ENCODE measurements at regions not wholly inside any gene's neighbourhood (a gene's known extent, or its start where the extent isn't known, plus 50 kb on each side); places are given as distances from the start of the nearest gene placed in this dataset.

DNA sequence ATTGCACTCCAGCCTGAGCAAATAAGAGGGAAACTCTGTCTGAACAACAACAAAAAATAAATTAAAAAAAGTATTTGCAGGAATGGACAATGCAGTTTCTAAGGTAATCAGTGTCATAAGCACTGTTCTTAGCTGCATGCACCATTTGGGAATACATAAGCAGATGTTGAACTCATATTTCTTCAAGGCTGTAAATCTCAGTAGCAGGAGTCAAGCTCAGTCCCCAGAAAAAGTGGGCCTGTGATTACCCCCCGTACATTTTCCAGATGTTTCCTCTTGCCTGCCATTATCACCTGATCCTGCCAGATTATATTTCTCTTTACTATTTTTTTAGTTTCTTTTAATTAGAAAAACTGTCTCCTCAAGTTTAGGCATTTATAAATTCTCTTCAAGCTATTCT lies 667.6 kb upstream of the ANKRD30A start:
- H3K27ac ChIP-seq (ENCODE audit: low read depth, low read length), result no peak overlapping the region
- no peaks in the 10 kb centered on the region for H3K36me3 ChIP-seq (ENCODE audit: insufficient read depth, low read length)
- no peak overlapping the region for H3K4me3 ChIP-seq (ENCODE audit: insufficient read depth, low read length)
- TF ChIP-seq, protein P1, sequence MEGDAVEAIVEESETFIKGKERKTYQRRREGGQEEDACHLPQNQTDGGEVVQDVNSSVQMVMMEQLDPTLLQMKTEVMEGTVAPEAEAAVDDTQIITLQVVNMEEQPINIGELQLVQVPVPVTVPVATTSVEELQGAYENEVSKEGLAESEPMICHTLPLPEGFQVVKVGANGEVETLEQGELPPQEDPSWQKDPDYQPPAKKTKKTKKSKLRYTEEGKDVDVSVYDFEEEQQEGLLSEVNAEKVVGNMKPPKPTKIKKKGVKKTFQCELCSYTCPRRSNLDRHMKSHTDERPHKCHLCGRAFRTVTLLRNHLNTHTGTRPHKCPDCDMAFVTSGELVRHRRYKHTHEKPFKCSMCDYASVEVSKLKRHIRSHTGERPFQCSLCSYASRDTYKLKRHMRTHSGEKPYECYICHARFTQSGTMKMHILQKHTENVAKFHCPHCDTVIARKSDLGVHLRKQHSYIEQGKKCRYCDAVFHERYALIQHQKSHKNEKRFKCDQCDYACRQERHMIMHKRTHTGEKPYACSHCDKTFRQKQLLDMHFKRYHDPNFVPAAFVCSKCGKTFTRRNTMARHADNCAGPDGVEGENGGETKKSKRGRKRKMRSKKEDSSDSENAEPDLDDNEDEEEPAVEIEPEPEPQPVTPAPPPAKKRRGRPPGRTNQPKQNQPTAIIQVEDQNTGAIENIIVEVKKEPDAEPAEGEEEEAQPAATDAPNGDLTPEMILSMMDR (IDR thresholded peaks at IDR 0.05; ENCODE audit: extremely low read depth, low read depth, low read length), result no peak
- H4K20me1 ChIP-seq (ENCODE audit: insufficient read depth, low read length), result no peaks in the 10 kb centered on the region
- no peaks in the 10 kb centered on the region for H3K79me2 ChIP-seq (ENCODE audit: insufficient read depth, low read length)
- H3K4me2 ChIP-seq (ENCODE audit: insufficient read depth, low read length), result no peak overlapping the region
- peaks cover 11% of the 10 kb centered on the region for H3K4me1 ChIP-seq (ENCODE audit: insufficient read depth, low read length)
- no peak for DNase-seq (ENCODE audit: insufficient read length, low spot score, missing footprints)
- H3K9me3 ChIP-seq (ENCODE audit: low read depth, low read length), result peaks cover 3% of the 10 kb centered on the region
- no peak overlapping the region for H2AFZ ChIP-seq (ENCODE audit: low read length)
- H3K27me3 ChIP-seq (ENCODE audit: insufficient read depth, low read length), result no peaks in the 10 kb centered on the region

DNA sequence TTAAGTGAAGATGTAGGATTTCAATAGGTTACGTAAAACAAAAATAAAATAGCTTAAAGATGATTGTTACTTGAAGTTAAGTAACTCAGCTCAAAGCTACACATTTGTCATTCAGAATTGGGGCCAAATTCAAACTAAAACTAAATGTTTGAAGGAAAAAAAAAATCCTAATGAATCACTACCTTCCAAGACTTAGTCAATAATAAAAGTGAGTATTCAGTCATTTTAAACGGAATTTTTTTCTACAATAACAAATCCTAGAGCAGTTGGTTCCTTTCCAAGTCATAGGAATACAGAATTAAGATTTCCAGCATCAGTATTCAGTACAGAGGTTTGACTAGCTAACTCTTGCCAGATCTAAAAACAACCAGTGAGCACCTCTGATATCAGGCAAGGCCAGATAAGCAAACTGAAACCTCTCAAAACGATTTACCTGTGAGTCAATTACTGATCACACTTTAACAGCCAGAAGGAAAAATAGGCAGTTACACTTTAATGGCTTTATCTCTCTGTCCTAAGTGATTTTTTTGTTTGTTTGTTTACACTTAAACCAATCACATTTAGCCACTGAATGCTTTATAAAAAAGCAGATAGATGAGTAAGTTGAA lies 669.8 kb upstream of the ANKRD30A start:
- Histone ChIP-seq H3K9me3 (ENCODE audit: low read depth, low read length) (peaks cover 3% of the 10 kb centered on the region), H3K4me1 (ENCODE audit: insufficient read depth, low read length) (peaks cover 11% of the 10 kb centered on the region), H3K36me3 (ENCODE audit: insufficient read depth, low read length) (no peaks in the 10 kb centered on the region), H4K20me1 (ENCODE audit: insufficient read depth, low read length) (no peaks in the 10 kb centered on the region), H3K4me2 (ENCODE audit: insufficient read depth, low read length) (peak overlapping the region; percentile 41), H3K4me3 (ENCODE audit: insufficient read depth, low read length) (no peak overlapping the region), H3K27ac (ENCODE audit: low read depth, low read length) (no peak overlapping the region), H3K27me3 (ENCODE audit: insufficient read depth, low read length) (no peaks in the 10 kb centered on the region), H2AFZ (ENCODE audit: low read length) (peak overlapping the region; percentile 28), H3K79me2 (ENCODE audit: insufficient read depth, low read length) (no peaks in the 10 kb centered on the region)
- TF ChIP-seq, protein P1 (IDR thresholded peaks at IDR 0.05; ENCODE audit: extremely low read depth, low read depth, low read length), result no peak
- DNase-seq (ENCODE audit: insufficient read length, low spot score, missing footprints), result no peak

- TF ChIP-seq, protein P1 (IDR thresholded peaks at IDR 0.05; ENCODE audit: extremely low read depth, low read depth, low read length), result no peak
- Histone ChIP-seq H3K27ac (ENCODE audit: low read depth, low read length) (no peak overlapping the region), H3K79me2 (ENCODE audit: insufficient read depth, low read length) (no peaks in the 10 kb centered on the region), H2AFZ (ENCODE audit: low read length) (no peak overlapping the region), H3K4me2 (ENCODE audit: insufficient read depth, low read length) (no peak overlapping the region), H3K36me3 (ENCODE audit: insufficient read depth, low read length) (no peaks in the 10 kb centered on the region), H3K27me3 (ENCODE audit: insufficient read depth, low read length) (no peaks in the 10 kb centered on the region), H3K9me3 (ENCODE audit: low read depth, low read length) (no peaks in the 10 kb centered on the region), H3K4me3 (ENCODE audit: insufficient read depth, low read length) (no peak overlapping the region), H3K4me1 (ENCODE audit: insufficient read depth, low read length) (peaks cover 29% of the 10 kb centered on the region), H4K20me1 (ENCODE audit: insufficient read depth, low read length) (no peaks in the 10 kb centered on the region)
- DNase-seq (ENCODE audit: insufficient read length, low spot score, missing footprints), result peak; percentile 21
Measured at GRCh38 chr10:36452851-36453250, 672.5 kb upstream of the ANKRD30A start.

DNA sequence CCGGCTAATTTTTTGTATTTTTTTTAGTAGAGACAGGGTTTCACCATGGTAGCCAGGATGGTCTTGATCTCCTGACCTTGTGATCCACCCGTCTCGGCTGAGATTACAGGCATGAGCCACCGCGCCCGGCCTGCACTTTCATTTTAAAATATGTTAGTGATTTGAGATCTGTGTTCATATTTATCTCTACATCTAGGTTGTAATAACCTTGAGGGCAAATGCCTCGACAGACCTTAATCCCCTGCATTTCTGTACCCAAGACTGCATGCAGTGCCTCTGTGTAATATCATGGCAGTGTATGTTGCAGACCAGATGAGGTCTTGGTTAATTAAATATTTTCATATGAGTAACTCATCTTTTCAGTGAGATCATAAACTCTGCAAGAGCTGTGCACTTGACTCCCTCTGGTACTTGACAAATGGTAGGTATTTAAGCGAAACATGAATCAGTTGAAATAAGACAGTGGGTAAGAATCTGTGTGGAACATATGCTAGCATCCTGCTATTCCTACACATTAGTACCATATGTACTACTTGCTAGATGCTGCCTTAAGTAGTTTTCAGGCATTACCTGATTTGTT lies 673.9 kb upstream of the ANKRD30A start:
- TF ChIP-seq, protein P1 (IDR thresholded peaks at IDR 0.05; ENCODE audit: extremely low read depth, low read depth, low read length), result no peak
- Histone ChIP-seq H3K4me2 (ENCODE audit: insufficient read depth, low read length) (no peak overlapping the region), H3K27me3 (ENCODE audit: insufficient read depth, low read length) (no peaks in the 10 kb centered on the region), H3K4me1 (ENCODE audit: insufficient read depth, low read length) (peaks cover 29% of the 10 kb centered on the region), H3K9me3 (ENCODE audit: low read depth, low read length) (no peaks in the 10 kb centered on the region), H4K20me1 (ENCODE audit: insufficient read depth, low read length) (no peaks in the 10 kb centered on the region), H3K79me2 (ENCODE audit: insufficient read depth, low read length) (no peaks in the 10 kb centered on the region), H3K4me3 (ENCODE audit: insufficient read depth, low read length) (no peak overlapping the region), H3K36me3 (ENCODE audit: insufficient read depth, low read length) (no peaks in the 10 kb centered on the region), H2AFZ (ENCODE audit: low read length) (no peak overlapping the region), H3K27ac (ENCODE audit: low read depth, low read length) (no peak overlapping the region)
- DNase-seq (ENCODE audit: insufficient read length, low spot score, missing footprints), result no peak

Measured in osteoblast (primary cell).